Sciatic nerve (tissue), 2 donors: ENCODE measurements at regions not wholly inside any gene's neighbourhood (a gene's known extent, or its start where the extent isn't known, plus 50 kb on each side); places are given as distances from the start of the nearest gene placed in this dataset.
A peak's percentile ranks its signal among the peaks of the same experiment; 100 is the strongest.

Source experiments
- ATAC-seq: fragments of 200-7000 bp; cut with Tn5 transposase; one replicate; pipeline ENCODE4 v1.9.1; 2020; ENCODE audit warnings: mild to moderate bottlenecking, moderate library complexity
- DNase-seq: peaks from one replicate; pipeline ENCODE4 v3.0.0-alpha.2; 2020; ENCODE audit warnings: low spot score
- intact Hi-C: fragments of 100-400 bp; cut with DNase I; formaldehyde crosslinking; loops from one replicate; pipeline ENCODE4 v1.14.2; 2022
- donor health status: DM: no; HTN: no; CAD: no.
- donor health status: DM: no; HTN: no; CAD: no.

DNA sequence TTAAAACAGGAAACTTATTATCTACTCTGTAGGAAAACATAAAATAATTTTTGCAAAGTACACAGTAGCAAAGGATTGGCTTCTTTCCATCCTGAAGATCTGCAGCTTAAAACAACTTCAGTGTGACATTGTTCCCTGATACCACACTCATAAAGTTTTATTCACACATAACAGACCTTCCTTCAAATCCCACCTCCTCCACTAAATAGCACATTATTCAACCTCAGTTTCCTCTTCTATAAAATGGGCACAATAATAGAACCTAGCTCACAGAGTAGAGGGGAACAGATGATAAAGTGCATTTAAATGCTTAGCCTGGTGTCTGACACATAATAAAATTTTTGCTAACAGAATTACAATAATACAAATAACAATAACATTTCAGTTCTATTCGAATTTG is 250.4 kb upstream of the RBBP8 start:
- no peak for DNase-seq
- no peak for ATAC-seq
- intact Hi-C loops, result no loop called here

DNA sequence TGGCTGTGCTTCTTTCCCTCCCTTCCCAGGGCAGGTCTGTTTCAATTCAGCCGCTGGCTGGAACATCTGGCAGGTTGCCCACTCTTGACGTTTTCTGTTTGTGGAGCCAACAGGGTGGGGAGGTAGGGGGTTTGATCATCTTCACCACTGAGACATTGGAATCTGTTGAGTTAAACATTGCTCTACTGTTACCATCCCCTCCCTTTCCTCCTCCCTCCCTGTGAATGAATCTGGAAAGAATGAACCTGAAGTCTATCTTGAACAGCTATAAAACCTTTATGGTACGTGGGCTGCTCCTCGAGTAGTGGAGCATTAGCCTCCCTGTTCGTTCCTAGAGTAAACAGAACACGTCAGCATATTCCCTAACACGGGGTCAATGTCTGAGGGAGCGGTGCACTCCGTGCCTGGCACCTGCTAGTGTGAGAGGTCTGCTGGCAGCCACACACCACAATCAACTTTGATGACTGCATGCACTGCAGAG is 249.9 kb upstream of the RBBP8 start:
- DNase-seq (peak; percentile 81), ATAC-seq (peak; percentile 50)
- intact Hi-C loops, result no loop called here

- intact Hi-C loops, result no loop called here
- no peak for ATAC-seq
- DNase-seq, result no peak
Measured at GRCh38 chr18:22683786-22684185, 249.3 kb upstream of the RBBP8 start.

DNA sequence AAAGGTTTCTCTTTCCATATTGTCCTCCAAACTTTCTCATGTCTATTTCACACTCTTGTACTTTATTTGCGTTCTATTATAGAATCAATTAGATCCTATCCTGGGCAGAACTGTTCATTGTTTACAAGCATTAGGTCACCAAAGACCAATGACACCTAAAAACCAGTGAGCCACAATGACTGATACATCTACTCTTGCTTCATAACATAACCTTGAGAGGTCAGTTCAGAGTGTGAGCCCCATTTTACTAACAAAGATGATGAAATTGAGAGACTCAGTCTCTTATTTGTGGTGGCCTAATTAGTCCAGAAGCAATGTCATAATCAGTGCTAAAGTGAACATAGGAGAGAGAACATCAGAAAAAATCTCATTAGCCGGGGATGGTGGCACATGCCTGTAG is 248.9 kb upstream of the RBBP8 start:
- ATAC-seq (no peak), DNase-seq (no peak)
- intact Hi-C loops, result no loop called here

DNA sequence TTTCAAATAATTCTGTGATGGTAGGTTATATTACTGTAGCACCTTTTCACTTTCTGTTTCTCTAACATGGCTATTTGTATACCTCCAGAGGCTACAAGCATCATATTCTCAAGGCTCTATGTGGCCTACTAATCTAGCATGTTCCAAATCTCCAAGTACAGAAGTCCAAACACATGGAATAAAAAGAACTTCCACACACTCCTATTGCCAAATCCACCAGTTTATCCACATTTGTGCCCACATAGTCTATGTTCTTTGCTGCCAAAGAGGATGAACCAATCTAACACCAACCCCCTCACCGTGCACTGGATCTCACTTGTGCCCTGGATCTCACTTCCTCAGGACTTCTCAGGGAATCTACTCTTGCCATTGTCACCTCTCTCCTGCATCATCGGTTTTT is 247.3 kb upstream of the RBBP8 start:
- ATAC-seq (no peak), DNase-seq (no peak)
- intact Hi-C loops, result no loop called here

GRCh38 chr18:22687892-22688680 is 245.0 kb upstream of the RBBP8 start:
- intact Hi-C loops, result no loop called here
- no peak for ATAC-seq

GRCh38 chr18:22688877-22689496 is 244.1 kb upstream of the RBBP8 start:
- no peak for DNase-seq
- no peak for ATAC-seq
- intact Hi-C loops, result no loop called here

More at GRCh38 chr18:22687892-22688680, 245.0 kb upstream of the RBBP8 start:
- DNase-seq, result no peak

DNA sequence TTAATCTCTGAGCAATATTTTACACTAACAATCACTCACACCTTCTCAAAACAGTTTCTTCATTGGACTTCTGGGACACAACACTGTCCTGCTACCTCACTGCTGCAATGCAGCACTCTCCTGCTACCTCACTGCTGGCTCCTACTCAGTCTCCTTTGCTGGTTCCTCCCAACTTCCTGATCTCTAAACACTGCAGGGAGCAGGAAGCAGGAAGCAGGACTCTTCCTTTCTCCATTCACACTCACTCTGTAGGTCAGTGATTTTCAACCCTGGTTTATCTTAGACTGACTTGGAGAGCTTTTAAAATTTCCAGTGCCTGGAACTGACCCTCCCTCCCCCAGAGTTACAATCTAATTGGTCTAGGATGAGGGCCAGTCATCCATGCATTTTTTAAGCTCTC is 243.4 kb upstream of the RBBP8 start:
- intact Hi-C loops, result no loop called here
- no peak for ATAC-seq

DNA sequence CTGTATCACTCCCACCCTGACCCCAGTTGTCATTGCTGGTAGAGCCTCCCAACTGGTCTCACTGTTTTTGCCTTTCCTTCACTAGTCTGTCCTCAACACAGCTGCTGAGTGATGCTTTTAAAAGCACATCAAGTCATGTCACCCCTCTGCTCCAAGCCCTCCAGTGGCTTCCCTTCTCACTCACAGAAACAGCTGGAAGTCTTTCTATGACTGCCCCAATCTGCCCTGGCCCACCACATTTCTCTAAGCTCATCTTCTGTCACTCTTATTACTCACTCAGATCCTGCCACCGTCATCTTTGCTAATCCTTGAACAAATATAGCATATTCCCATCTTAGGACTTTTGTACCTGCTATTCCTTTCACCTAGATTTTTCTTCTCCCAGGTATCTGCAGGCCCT is 242.6 kb upstream of the RBBP8 start:
- intact Hi-C loops, result no loop called here
- DNase-seq (no peak), ATAC-seq (no peak)

More for the DNA sequence above, 243.4 kb upstream of the RBBP8 start:
- DNase-seq, result no peak

GRCh38 chr18:22691946-22692710 is 241.0 kb upstream of the RBBP8 start:
- intact Hi-C loops, result no loop called here
- no peak for DNase-seq

DNA sequence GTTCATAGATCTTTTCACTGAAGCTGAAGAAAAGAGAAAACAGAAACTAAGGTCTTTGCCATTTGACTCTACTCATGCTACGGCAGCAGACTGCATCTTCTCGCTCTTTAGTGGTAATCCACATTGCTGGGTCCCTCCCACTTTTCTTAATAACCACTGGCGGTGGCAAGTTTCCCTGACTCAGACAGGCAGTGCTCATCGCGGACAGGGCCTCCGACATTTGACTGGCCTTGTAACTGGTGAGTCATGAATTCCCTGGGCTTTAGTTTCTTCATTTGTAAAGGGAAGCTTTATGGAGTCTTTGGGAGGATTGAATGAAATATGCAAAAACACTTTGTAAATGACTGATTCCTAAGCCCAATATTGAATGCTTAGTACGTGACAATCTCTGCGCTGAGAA is 238.2 kb upstream of the RBBP8 start:
- ATAC-seq (peak; percentile 81), DNase-seq (no peak)
- intact Hi-C loops, result no loop called here

More at GRCh38 chr18:22691946-22692710, 241.0 kb upstream of the RBBP8 start:
- ATAC-seq, result peak; percentile 54

- DNase-seq, result no peak
- no peak for ATAC-seq
- intact Hi-C loops, result no loop called here
Measured at GRCh38 chr18:22695674-22696073, 237.5 kb upstream of the RBBP8 start.

- intact Hi-C loops, result no loop called here
- DNase-seq (no peak), ATAC-seq (no peak)
Measured at GRCh38 chr18:22697561-22697960, 235.6 kb upstream of the RBBP8 start.

DNA sequence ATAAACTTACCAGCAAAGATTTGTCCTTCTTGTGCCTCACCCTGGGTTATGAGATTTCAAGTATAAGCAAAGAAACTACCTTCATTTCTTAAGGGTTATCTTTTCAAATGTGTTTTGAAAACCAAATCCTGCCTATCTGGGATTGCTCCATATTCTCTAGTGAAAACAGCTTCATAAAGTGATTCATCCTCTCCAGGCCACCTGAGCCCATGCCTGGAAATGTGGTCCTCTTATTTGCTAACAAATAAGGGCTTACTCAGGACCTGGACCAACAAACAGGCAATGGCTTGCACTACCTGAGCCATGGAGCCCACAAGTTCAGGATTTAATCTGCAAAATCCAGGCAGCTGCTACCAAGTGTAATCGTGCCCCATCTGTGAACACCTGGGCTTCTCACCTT is 234.4 kb upstream of the RBBP8 start:
- ATAC-seq, result no peak
- DNase-seq, result no peak
- intact Hi-C loops, result no loop called here

DNA sequence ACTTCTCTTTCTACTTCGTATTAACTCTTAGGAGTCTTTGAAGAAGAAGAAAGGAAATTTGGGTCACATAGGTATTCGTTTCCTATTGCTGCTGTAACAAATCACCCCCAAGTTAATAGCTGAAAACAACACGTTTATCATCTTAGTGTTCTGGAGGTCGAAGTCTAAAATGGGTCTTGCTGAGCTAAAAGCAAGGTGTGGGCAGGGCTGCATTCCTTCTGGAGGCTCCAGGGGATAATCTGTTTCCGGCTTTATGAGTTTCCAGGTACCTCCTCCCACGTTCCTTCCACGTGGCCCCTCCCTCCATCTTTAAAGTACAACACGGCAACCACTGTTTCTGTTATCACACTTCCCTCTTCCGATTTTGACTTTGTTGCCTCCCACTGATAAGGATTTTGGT is 233.5 kb upstream of the RBBP8 start:
- ATAC-seq (no peak), DNase-seq (no peak)
- intact Hi-C loops, result no loop called here

- ATAC-seq (no peak), DNase-seq (no peak)
- intact Hi-C loops, result no loop called here
Measured at GRCh38 chr18:22700920-22701319, 232.2 kb upstream of the RBBP8 start.

DNA sequence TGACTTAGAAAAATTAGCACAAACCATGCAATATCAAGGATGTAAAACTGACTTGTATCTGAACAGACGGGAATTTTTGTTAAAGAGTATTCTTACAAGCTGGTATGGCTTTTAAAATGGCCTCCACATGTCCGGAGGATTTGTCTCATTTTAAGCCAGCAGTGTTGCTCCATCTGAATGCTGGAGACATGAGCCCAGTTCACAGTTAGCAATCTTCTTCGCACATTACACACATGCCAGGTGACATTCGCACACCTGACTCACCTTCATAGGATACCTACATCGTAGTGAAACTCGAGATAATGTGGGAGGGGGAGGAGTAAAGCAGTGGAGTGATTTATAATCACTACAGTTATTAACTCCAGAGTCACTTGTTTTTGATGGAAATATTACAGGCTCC is 231.8 kb upstream of the RBBP8 start:
- DNase-seq (no peak), ATAC-seq (no peak)
- intact Hi-C loops, result no loop called here

- intact Hi-C loops, result no loop called here
- DNase-seq, result no peak
Measured at GRCh38 chr18:22701795-22702194, 231.3 kb upstream of the RBBP8 start.

GRCh38 chr18:22702806-22703205 is 230.3 kb upstream of the RBBP8 start:
- no peak for ATAC-seq
- DNase-seq, result no peak
- intact Hi-C loops, result no loop called here

More at GRCh38 chr18:22701795-22702194, 231.3 kb upstream of the RBBP8 start:
- no peak for ATAC-seq
